ENCODE measurements at regions not wholly inside any gene's neighbourhood (a gene's known extent, or its start where the extent isn't known, plus 50 kb on each side); places are given as distances from the start of the nearest gene placed in this dataset.

DNA sequence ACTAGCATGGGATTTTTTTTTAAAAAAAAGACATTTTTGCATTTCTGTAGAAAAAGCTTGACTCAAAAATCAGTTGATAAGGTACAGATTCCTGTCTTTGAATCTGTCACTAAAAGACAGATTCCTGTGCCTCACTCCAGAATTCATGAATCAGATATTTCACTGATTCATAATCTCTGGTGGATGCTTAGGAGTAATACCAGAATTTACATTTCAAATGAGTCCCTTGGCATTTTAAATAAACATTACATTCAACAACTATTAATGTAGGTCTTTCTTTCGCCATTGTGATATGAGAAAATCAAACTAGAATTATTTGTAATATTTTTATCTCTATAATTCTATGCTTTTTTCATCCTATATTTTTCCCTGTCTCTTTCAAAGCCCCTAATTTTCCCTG lies 128.3 kb downstream of the APIP start:
- TF ChIP-seq RXRA (IDR thresholded peaks at IDR 0.05; ENCODE audit: insufficient read depth, low read depth, low read length) (no peak), CHD2 (IDR thresholded peaks at IDR 0.05; ENCODE audit: low read length) (no peak), CBX5 (IDR thresholded peaks at IDR 0.05; ENCODE audit: low read depth, low read length) (no peak), TAF1 (IDR thresholded peaks at IDR 0.05; ENCODE audit: low read depth, low read length) (no peak), SUZ12 (IDR thresholded peaks at IDR 0.05; ENCODE audit: low read length) (no peak), SIN3A (conservative IDR thresholded peaks at IDR 0.05 in 1 of 2, IDR thresholded peaks at IDR 0.05 in 1 of 2; ENCODE audit: low read depth in 1 of 2, low read length in 2 of 2) (no peak), EGR1 (IDR thresholded peaks at IDR 0.05; ENCODE audit: borderline replicate concordance, low read depth, low read length) (no peak), NRF1 (IDR thresholded peaks at IDR 0.05; ENCODE audit: low read depth, low read length) (no peak), POLR2A (IDR thresholded peaks at IDR 0.05; ENCODE audit: control extremely low read depth in 1 of 2, low read depth in 2 of 2, low read length in 2 of 2) (no peak), EP300 (IDR thresholded peaks at IDR 0.05; ENCODE audit: borderline replicate concordance in 1 of 2, low read depth in 2 of 2, low read length in 2 of 2) (no peak)
- TF ChIP-seq, protein P1, sequence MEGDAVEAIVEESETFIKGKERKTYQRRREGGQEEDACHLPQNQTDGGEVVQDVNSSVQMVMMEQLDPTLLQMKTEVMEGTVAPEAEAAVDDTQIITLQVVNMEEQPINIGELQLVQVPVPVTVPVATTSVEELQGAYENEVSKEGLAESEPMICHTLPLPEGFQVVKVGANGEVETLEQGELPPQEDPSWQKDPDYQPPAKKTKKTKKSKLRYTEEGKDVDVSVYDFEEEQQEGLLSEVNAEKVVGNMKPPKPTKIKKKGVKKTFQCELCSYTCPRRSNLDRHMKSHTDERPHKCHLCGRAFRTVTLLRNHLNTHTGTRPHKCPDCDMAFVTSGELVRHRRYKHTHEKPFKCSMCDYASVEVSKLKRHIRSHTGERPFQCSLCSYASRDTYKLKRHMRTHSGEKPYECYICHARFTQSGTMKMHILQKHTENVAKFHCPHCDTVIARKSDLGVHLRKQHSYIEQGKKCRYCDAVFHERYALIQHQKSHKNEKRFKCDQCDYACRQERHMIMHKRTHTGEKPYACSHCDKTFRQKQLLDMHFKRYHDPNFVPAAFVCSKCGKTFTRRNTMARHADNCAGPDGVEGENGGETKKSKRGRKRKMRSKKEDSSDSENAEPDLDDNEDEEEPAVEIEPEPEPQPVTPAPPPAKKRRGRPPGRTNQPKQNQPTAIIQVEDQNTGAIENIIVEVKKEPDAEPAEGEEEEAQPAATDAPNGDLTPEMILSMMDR (IDR thresholded peaks at IDR 0.05; ENCODE audit: control extremely low read depth in 1 of 3, insufficient read depth in 1 of 3, low read depth in 1 of 3, low read length in 3 of 3) = no peak
- TF ChIP-seq, protein P2, sequence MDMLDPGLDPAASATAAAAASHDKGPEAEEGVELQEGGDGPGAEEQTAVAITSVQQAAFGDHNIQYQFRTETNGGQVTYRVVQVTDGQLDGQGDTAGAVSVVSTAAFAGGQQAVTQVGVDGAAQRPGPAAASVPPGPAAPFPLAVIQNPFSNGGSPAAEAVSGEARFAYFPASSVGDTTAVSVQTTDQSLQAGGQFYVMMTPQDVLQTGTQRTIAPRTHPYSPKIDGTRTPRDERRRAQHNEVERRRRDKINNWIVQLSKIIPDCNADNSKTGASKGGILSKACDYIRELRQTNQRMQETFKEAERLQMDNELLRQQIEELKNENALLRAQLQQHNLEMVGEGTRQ (IDR thresholded peaks at IDR 0.05; ENCODE audit: low read length) = no peak
- TF ChIP-seq, protein P3, sequence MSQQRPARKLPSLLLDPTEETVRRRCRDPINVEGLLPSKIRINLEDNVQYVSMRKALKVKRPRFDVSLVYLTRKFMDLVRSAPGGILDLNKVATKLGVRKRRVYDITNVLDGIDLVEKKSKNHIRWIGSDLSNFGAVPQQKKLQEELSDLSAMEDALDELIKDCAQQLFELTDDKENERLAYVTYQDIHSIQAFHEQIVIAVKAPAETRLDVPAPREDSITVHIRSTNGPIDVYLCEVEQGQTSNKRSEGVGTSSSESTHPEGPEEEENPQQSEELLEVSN (IDR thresholded peaks at IDR 0.05) = no peak

All from H1 (cell line).